ENCODE measurements at regions not wholly inside any gene's neighbourhood (a gene's known extent, or its start where the extent isn't known, plus 50 kb on each side); places are given as distances from the start of the nearest gene placed in this dataset.

DNA sequence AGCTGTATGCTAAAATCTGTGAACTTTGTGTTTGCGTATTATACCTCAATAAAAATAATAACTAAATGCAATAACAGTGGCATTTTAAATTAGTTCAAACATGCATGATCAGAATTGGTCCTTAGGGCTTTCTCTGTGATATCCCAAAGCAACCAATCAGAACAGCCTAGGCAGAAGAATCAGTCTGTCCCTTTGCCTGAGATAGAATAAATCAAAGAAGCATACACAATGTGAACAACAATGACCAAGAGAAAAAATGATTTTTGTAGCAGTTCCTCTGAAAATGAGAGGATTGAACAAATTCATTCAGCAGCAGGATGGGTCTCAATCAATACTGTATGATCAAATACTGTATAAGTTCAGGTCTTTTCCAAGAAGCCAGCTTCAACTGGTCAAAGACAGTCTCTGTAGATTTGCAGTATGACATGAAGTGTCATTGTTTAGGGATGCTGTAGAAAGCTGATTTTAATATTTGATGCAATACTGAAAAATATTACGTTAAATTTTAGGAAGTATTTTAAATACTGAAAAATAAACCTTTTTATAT is 1071.6 kb downstream of the AGBL1 start:
- Mint-ChIP-seq H3K27me3 (no peaks in the 10 kb centered on the region), H3K36me3 (no peaks in the 10 kb centered on the region), H3K4me3 (no peak overlapping the region), H3K27ac (no peak overlapping the region), H3K9me3 (peaks cover 8% of the 10 kb centered on the region), H3K4me1 (ENCODE audit: low read depth in 2 of 2) (no peaks in the 10 kb centered on the region)
- ATAC-seq (no peak), DNase-seq (ENCODE audit: low spot score) (no peak)

DNA sequence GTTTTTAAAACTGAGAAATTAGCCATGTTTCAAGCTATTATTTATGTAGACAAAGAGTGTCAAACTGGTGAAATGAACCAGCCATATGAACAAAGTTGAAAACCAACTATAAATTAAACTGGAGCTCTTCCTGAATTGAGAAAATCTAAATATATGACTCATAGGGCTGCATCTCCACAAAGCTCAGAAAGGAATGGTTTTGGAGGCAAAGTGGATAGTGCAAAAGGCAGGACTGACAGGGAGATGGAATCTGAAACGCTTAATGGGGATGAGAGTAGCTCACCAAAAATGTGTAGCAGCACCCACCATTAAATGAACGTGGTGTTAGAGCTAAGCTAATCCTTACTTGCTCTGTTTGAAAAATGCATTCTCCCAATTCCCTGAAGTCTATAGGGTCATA is 1066.0 kb downstream of the AGBL1 start:
- no peaks in the 10 kb centered on the region for H3K36me3 Mint-ChIP-seq
- ATAC-seq (no peak), DNase-seq (ENCODE audit: low spot score) (no peak)
- H3K4me1 Mint-ChIP-seq (ENCODE audit: low read depth in 2 of 2), result no peaks in the 10 kb centered on the region
- H3K9me3 Mint-ChIP-seq, result peaks cover 4% of the 10 kb centered on the region
- H3K27me3 Mint-ChIP-seq, result no peaks in the 10 kb centered on the region
- no peak overlapping the region for H3K27ac Mint-ChIP-seq
- no peak overlapping the region for H3K4me3 Mint-ChIP-seq

GRCh38 chr15:87144775-87145174 is 1065.1 kb downstream of the AGBL1 start:
- Mint-ChIP-seq H3K4me3 (no peak overlapping the region), H3K36me3 (no peaks in the 10 kb centered on the region), H3K4me1 (ENCODE audit: low read depth in 2 of 2) (no peaks in the 10 kb centered on the region), H3K9me3 (peaks cover 4% of the 10 kb centered on the region), H3K27ac (no peak overlapping the region), H3K27me3 (no peaks in the 10 kb centered on the region)
- no peak for ATAC-seq
- DNase-seq (ENCODE audit: low spot score), result no peak

DNA sequence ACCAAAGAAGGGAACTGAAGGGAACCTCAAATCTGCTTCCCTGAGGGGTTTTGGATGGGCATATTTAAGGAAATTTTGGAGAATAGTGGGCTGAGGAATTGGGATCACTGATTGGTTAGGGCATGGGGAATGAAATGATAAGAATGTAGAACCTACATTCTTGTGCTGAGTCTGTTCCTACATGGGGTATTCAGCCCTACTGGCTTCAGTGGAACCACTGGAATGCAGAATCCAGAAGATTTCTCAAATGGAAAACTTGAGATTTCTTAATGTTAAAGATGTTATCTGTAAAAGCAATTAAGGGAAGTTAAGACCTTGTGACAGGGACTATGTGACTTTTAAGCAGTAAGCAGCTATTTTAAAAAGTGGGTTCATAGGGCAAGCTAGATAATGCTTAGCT is 1062.4 kb downstream of the AGBL1 start:
- H3K36me3 Mint-ChIP-seq, result no peaks in the 10 kb centered on the region
- H3K9me3 Mint-ChIP-seq, result peaks cover 4% of the 10 kb centered on the region
- no peak overlapping the region for H3K4me3 Mint-ChIP-seq
- no peak for DNase-seq (ENCODE audit: low spot score)
- no peaks in the 10 kb centered on the region for H3K27me3 Mint-ChIP-seq
- H3K4me1 Mint-ChIP-seq (ENCODE audit: low read depth in 2 of 2), result no peaks in the 10 kb centered on the region
- H3K27ac Mint-ChIP-seq, result no peak overlapping the region
- ATAC-seq, result no peak

- no peak for ATAC-seq
- DNase-seq (ENCODE audit: low spot score), result no peak
- H3K9me3 Mint-ChIP-seq, result peaks cover 4% of the 10 kb centered on the region
- no peak overlapping the region for H3K4me3 Mint-ChIP-seq
- H3K27me3 Mint-ChIP-seq, result no peaks in the 10 kb centered on the region
- no peaks in the 10 kb centered on the region for H3K4me1 Mint-ChIP-seq (ENCODE audit: low read depth in 2 of 2)
- H3K27ac Mint-ChIP-seq, result no peak overlapping the region
- H3K36me3 Mint-ChIP-seq, result no peaks in the 10 kb centered on the region
Measured at GRCh38 chr15:87135109-87135508, 1055.4 kb downstream of the AGBL1 start.

DNA sequence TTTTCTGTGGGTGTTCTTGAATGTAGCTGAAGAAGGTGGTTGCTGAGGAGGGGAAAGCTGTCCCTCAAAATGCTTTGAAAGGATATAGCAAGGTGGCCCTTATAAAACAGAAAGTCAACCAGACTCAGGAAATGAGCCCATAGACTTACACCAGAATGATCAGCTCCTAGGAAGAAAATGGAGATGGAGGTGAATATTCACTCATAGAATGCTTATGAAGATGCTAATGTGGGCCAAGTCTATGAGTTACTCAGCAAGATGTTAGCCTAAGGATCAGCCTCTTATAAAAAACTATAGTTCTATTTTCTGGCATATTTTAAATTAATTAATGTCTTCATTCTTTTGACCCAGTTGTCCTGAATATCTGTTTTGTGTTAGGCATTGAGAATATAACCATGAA is 1054.0 kb downstream of the AGBL1 start:
- no peaks in the 10 kb centered on the region for H3K27me3 Mint-ChIP-seq
- no peaks in the 10 kb centered on the region for H3K36me3 Mint-ChIP-seq
- H3K27ac Mint-ChIP-seq, result no peak overlapping the region
- H3K4me3 Mint-ChIP-seq, result no peak overlapping the region
- H3K4me1 Mint-ChIP-seq (ENCODE audit: low read depth in 2 of 2), result no peaks in the 10 kb centered on the region
- DNase-seq (ENCODE audit: low spot score) (no peak), ATAC-seq (no peak)
- H3K9me3 Mint-ChIP-seq, result peaks cover 4% of the 10 kb centered on the region

DNA sequence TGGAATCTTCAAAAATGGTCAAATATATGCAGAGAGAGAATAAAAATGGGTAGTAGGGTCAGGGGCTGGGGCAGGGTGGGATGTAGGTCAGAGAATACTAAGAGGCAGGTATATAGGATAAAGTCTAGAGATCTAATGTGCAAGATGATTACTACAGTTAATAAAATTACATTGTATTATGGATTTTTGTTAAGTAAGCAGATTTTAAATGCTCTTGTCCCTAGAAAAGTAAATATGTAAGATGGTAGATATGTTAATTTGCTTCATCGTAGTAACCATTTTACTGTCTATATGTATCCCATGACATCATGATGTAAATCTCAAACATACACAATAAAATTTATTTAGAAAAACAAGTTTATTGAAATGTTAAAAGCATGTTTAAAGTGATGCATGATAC is 1051.4 kb downstream of the AGBL1 start:
- DNase-seq (ENCODE audit: low spot score), result no peak
- Mint-ChIP-seq H3K9me3 (peaks cover 6% of the 10 kb centered on the region), H3K27me3 (no peaks in the 10 kb centered on the region), H3K4me1 (ENCODE audit: low read depth in 2 of 2) (no peaks in the 10 kb centered on the region), H3K27ac (no peak overlapping the region), H3K4me3 (no peak overlapping the region), H3K36me3 (no peaks in the 10 kb centered on the region)
- no peak for ATAC-seq

DNA sequence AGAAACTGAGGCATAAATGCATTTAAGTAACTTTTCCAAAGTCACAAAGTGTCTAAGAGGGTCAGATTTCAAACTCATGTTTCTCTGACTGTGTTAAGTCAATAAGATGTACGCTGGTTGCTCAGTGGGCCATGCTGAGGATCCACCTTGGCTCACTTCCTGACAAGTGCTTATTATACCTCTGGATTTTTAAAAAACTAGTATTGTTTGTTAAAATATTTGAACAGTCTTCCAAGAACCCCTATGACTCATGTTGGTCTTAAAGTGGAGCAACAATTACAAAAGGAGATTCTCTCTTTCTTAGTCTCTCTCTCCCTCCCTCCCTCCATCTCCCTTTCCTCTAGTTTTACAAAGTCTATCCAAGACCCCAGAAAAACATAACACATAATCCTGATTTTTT is 1050.2 kb downstream of the AGBL1 start:
- no peak for DNase-seq (ENCODE audit: low spot score)
- Mint-ChIP-seq H3K9me3 (peaks cover 6% of the 10 kb centered on the region), H3K27ac (no peak overlapping the region), H3K4me3 (no peak overlapping the region), H3K36me3 (no peaks in the 10 kb centered on the region), H3K4me1 (ENCODE audit: low read depth in 2 of 2) (no peaks in the 10 kb centered on the region), H3K27me3 (no peaks in the 10 kb centered on the region)
- ATAC-seq, result no peak

- ATAC-seq (no peak), DNase-seq (ENCODE audit: low spot score) (no peak)
- H3K4me3 Mint-ChIP-seq, result no peak overlapping the region
Measured at GRCh38 chr15:87123676-87124382, 1044.2 kb downstream of the AGBL1 start.

DNA sequence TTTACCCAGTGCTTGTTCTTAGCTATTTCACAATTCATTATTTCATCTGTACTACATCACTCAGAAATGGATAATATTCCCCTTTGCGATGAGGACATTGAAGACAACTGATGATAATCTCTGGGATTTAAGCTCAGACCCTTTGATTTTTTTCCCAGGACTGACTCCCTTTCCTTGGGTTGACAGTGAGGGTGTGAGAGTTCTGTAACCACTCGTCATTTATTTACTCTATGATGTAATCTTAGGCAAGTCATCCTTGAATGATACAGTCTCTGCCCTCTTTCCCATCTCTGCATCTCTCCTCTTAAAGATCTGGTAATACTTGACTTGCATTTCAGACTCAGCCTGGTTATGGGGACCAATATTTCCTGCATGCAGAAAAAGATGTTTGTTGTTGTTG is 1041.7 kb downstream of the AGBL1 start:
- DNase-seq (ENCODE audit: low spot score), result no peak
- ATAC-seq, result no peak
- Mint-ChIP-seq H3K4me3 (no peak overlapping the region), H3K36me3 (no peaks in the 10 kb centered on the region), H3K4me1 (ENCODE audit: low read depth in 2 of 2) (no peaks in the 10 kb centered on the region), H3K9me3 (peaks cover 10% of the 10 kb centered on the region), H3K27me3 (no peaks in the 10 kb centered on the region), H3K27ac (no peak overlapping the region)

More at GRCh38 chr15:87123676-87124382, 1044.2 kb downstream of the AGBL1 start:
- no peak overlapping the region for H3K27ac Mint-ChIP-seq
- H3K9me3 Mint-ChIP-seq, result peaks cover 10% of the 10 kb centered on the region
- H3K27me3 Mint-ChIP-seq, result no peaks in the 10 kb centered on the region
- H3K36me3 Mint-ChIP-seq, result no peaks in the 10 kb centered on the region
- H3K4me1 Mint-ChIP-seq (ENCODE audit: low read depth in 2 of 2), result no peaks in the 10 kb centered on the region

GRCh38 chr15:87120555-87120954 is 1040.9 kb downstream of the AGBL1 start:
- no peak overlapping the region for H3K4me3 Mint-ChIP-seq
- DNase-seq (ENCODE audit: low spot score), result no peak
- ATAC-seq, result no peak
- no peak overlapping the region for H3K27ac Mint-ChIP-seq
- no peaks in the 10 kb centered on the region for H3K36me3 Mint-ChIP-seq
- H3K9me3 Mint-ChIP-seq, result peaks cover 10% of the 10 kb centered on the region
- no peaks in the 10 kb centered on the region for H3K4me1 Mint-ChIP-seq (ENCODE audit: low read depth in 2 of 2)
- no peaks in the 10 kb centered on the region for H3K27me3 Mint-ChIP-seq

GRCh38 chr15:87118846-87119245 is 1039.2 kb downstream of the AGBL1 start:
- no peak overlapping the region for H3K27ac Mint-ChIP-seq
- no peak overlapping the region for H3K4me3 Mint-ChIP-seq
- no peaks in the 10 kb centered on the region for H3K36me3 Mint-ChIP-seq
- ATAC-seq (no peak), DNase-seq (ENCODE audit: low spot score) (no peak)
- H3K4me1 Mint-ChIP-seq (ENCODE audit: low read depth in 2 of 2), result no peaks in the 10 kb centered on the region
- no peaks in the 10 kb centered on the region for H3K27me3 Mint-ChIP-seq
- H3K9me3 Mint-ChIP-seq, result peaks cover 10% of the 10 kb centered on the region

DNA sequence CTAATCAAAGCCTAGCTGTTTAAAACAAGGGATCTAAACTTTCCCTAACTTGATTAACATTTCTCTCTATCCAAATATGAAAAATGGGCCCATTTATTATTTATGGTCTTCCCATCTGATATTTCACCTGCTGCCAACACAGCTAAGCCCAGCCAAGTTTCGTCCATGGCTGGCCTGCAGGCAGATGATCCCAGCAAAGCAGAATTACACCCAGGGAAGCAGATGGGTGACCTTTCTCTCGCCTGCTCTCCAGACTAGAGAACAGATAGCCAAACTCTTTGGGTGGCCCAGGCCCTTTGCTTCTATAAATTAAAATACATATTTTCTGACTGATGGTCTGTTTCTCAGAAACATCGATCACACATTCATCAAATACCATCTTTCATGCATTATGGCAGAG is 1038.8 kb downstream of the AGBL1 start:
- Mint-ChIP-seq H3K27ac (no peak overlapping the region), H3K4me1 (ENCODE audit: low read depth in 2 of 2) (no peaks in the 10 kb centered on the region), H3K4me3 (no peak overlapping the region), H3K27me3 (no peaks in the 10 kb centered on the region), H3K9me3 (peaks cover 10% of the 10 kb centered on the region), H3K36me3 (no peaks in the 10 kb centered on the region)
- no peak for ATAC-seq
- DNase-seq (ENCODE audit: low spot score), result no peak

GRCh38 chr15:87115795-87116194 is 1036.1 kb downstream of the AGBL1 start:
- Mint-ChIP-seq H3K27ac (no peak overlapping the region), H3K4me3 (no peak overlapping the region), H3K9me3 (peaks cover 8% of the 10 kb centered on the region), H3K27me3 (no peaks in the 10 kb centered on the region), H3K36me3 (no peaks in the 10 kb centered on the region), H3K4me1 (ENCODE audit: low read depth in 2 of 2) (no peaks in the 10 kb centered on the region)
- ATAC-seq (no peak), DNase-seq (ENCODE audit: low spot score) (no peak)

GRCh38 chr15:87099916-87100315 is 1020.2 kb downstream of the AGBL1 start:
- Mint-ChIP-seq H3K36me3 (peaks cover 3% of the 10 kb centered on the region), H3K9me3 (peaks cover 10% of the 10 kb centered on the region), H3K27ac (no peak overlapping the region), H3K4me3 (no peak overlapping the region), H3K27me3 (no peaks in the 10 kb centered on the region), H3K4me1 (ENCODE audit: low read depth in 2 of 2) (no peaks in the 10 kb centered on the region)
- DNase-seq (ENCODE audit: low spot score) (no peak), ATAC-seq (no peak)

Measured in natural killer cell treated with Interleukin-12 subunit alpha and Interleukin-12 subunit beta and Interleukin-15 and Interleukin-18, amount 100 ng/mL, for 72 hours (primary cell).